Liver (tissue), 8 donors: ENCODE measurements at regions not wholly inside any gene's neighbourhood (a gene's known extent, or its start where the extent isn't known, plus 50 kb on each side); places are given as distances from the start of the nearest gene placed in this dataset.

Source experiments
- DNase-seq: peaks from one replicate; pipeline ENCODE4 v3.0.0-alpha.2; 2017; ENCODE audit warnings: low spot score
- H3K27ac ChIP-seq, 2 donors: one replicate each; pipeline ENCODE4 v1.7.0; 2013; ENCODE audit warnings: inconsistent platforms in 2 of 2, low read length in 2 of 2, control low read depth in 1 of 2, low read depth in 1 of 2, mild to moderate bottlenecking in 1 of 2
- H3K27me3 ChIP-seq, 4 donors: one replicate each; pipeline versions ENCODE4 v1.6.1 to v1.7.0; 2013; ENCODE audit warnings: low read length in 3 of 4, inconsistent platforms in 1 of 4, mild to moderate bottlenecking in 1 of 4, moderate library complexity in 1 of 4; ENCODE audit not compliant: control insufficient read depth in 4 of 4, insufficient read depth in 4 of 4
- H3K36me3 ChIP-seq, 4 donors: one replicate each; pipeline versions ENCODE4 v1.6.1 to v1.7.0; 2013; ENCODE audit warnings: low read length in 3 of 4, mild to moderate bottlenecking in 3 of 4, low read depth in 1 of 4, moderate library complexity in 1 of 4; ENCODE audit not compliant: control insufficient read depth in 4 of 4, insufficient read depth in 3 of 4
- H3K4me1 ChIP-seq, 4 donors: one replicate each; pipeline versions ENCODE4 v1.6.1 to v1.7.0; 2013; ENCODE audit warnings: low read length in 3 of 4, mild to moderate bottlenecking in 3 of 4, moderate library complexity in 1 of 4; ENCODE audit not compliant: control insufficient read depth in 4 of 4, insufficient read depth in 4 of 4
- H3K4me3 ChIP-seq, 3 donors: one replicate each; pipeline versions ENCODE4 v1.6.1 to v1.7.0; 2013; ENCODE audit warnings: low read length in 3 of 3, control low read depth in 1 of 3, low read depth in 1 of 3, mild to moderate bottlenecking in 1 of 3
- H3K9ac ChIP-seq, 2 donors: one replicate each; pipeline ENCODE4 v1.7.0; 2013; ENCODE audit warnings: low read length in 2 of 2, mild to moderate bottlenecking in 2 of 2, moderate library complexity in 2 of 2, control low read depth in 1 of 2, low read depth in 1 of 2
- H3K9me3 ChIP-seq, 4 donors: one replicate each; pipeline versions ENCODE4 v1.6.1 to v1.7.0; 2013; ENCODE audit warnings: low read length in 3 of 4; ENCODE audit not compliant: control insufficient read depth in 4 of 4
- ATF3 ChIP-seq: IDR thresholded peaks from 2 replicates; pipeline ENCODE4 v1.6.1; 2016; ENCODE audit warnings: antibody characterized with exemption
- CTCF ChIP-seq: fragments of 150-350 bp; IDR thresholded peaks from 2 replicates; pipeline ENCODE4 v1.5.1; 2017; ENCODE audit warnings: improper control_type of control experiment, low read depth, low read length; ENCODE audit not compliant: missing input control
- EGR1 ChIP-seq, 2 donors: IDR thresholded peaks; 2 replicates each; pipeline ENCODE4 v1.6.1; 2016 to 2018; ENCODE audit warnings: antibody characterized with exemption in 2 of 2, low read depth in 2 of 2
- FOXA1 ChIP-seq: IDR thresholded peaks from 2 replicates; pipeline ENCODE4 v1.6.1; 2016; ENCODE audit warnings: antibody characterized with exemption
- FOXA2 ChIP-seq: IDR thresholded peaks from 2 replicates; pipeline ENCODE4 v1.6.1; 2016; ENCODE audit warnings: antibody characterized with exemption
- GABPA ChIP-seq, 2 donors: IDR thresholded peaks in 1 of 2; conservative IDR thresholded peaks in 1 of 2; 2 replicates each; pipeline ENCODE4 v1.6.1; 2016; ENCODE audit warnings: antibody characterized with exemption in 2 of 2, mild to moderate bottlenecking in 1 of 2, moderate library complexity in 1 of 2
- HNF4A ChIP-seq, 2 donors: conservative IDR thresholded peaks; 2 replicates each; pipeline ENCODE4 v1.6.1; 2016; ENCODE audit warnings: antibody characterized with exemption in 2 of 2, mild to moderate bottlenecking in 2 of 2
- HNF4G ChIP-seq: IDR thresholded peaks from 2 replicates; pipeline ENCODE4 v1.6.1; 2016; ENCODE audit warnings: antibody characterized with exemption
- JUND ChIP-seq, 2 donors: IDR thresholded peaks; 2 replicates each; pipeline ENCODE4 v1.6.1; 2016; ENCODE audit warnings: antibody characterized with exemption in 2 of 2
- MAX ChIP-seq: IDR thresholded peaks from 2 replicates; pipeline ENCODE4 v1.6.1; 2016; ENCODE audit warnings: antibody characterized with exemption
- NR2F2 ChIP-seq: IDR thresholded peaks from 2 replicates; pipeline ENCODE4 v1.6.1; 2016; ENCODE audit warnings: antibody characterized with exemption
- RAD21 ChIP-seq, 2 donors: IDR thresholded peaks; 2 replicates each; pipeline ENCODE4 v1.6.1; 2016; ENCODE audit warnings: antibody characterized with exemption in 2 of 2, mild to moderate bottlenecking in 2 of 2
- REST ChIP-seq: IDR thresholded peaks from 2 replicates; pipeline ENCODE4 v1.6.1; 2016; ENCODE audit warnings: antibody characterized with exemption, mild to moderate bottlenecking
- RXRA ChIP-seq, 2 donors: IDR thresholded peaks; 2 replicates each; pipeline ENCODE4 v1.6.1; 2017 to 2018; ENCODE audit warnings: antibody characterized with exemption in 2 of 2, mild to moderate bottlenecking in 1 of 2
- SP1 ChIP-seq: IDR thresholded peaks from 2 replicates; pipeline ENCODE4 v1.6.1; 2018; ENCODE audit warnings: antibody characterized with exemption, mild to moderate bottlenecking
- YY1 ChIP-seq: IDR thresholded peaks from 2 replicates; pipeline ENCODE4 v1.6.1; 2016; ENCODE audit warnings: antibody characterized with exemption, mild to moderate bottlenecking
- ZBTB33 ChIP-seq: IDR thresholded peaks from 2 replicates; pipeline ENCODE4 v1.6.1; 2016; ENCODE audit warnings: antibody characterized with exemption
- WGBS: extraction: QIAGEN DNeasy Blood & Tissue Kit; methylation state at CpG from one replicate; pipeline ENCODE4 v1.1.7; 2013; 5-methylcytosine and 5-hydroxymethylcytosine counted together
- donor health status: healthy.
- donor health status: healthy.
- donor health status: healthy.
- donor health status: healthy.
- donor health status: healthy.

GRCh38 chr3:69649120-69650065 is 89.9 kb upstream of the MITF start:
- TF ChIP-seq NR2F2 (no peak), RXRA (IDR thresholded peaks at IDR 0.05) (no peak), MAX (no peak)
- no peaks in the 10 kb centered on the region for H3K9me3 ChIP-seq
- no peak overlapping the region for H3K4me3 ChIP-seq
- no peaks in the 10 kb centered on the region for H3K36me3 ChIP-seq
- no peak overlapping the region for H3K9ac ChIP-seq
- no peak overlapping the region for H3K27ac ChIP-seq
- WGBS = 75% methylated on average over 7 of the region's 7 CpGs
- DNase-seq = no peak
- peaks cover 0 to 7% (median 0%) of the 10 kb centered on the region in 4 donors for H3K27me3 ChIP-seq
- peaks cover 0 to 4% (median 0%) of the 10 kb centered on the region in 4 donors for H3K4me1 ChIP-seq

- WGBS = 51% methylated on average over 2 of the region's 2 CpGs
- no peak for DNase-seq
- no peaks in the 10 kb centered on the region for H3K36me3 ChIP-seq
- H3K9me3 ChIP-seq = no peaks in the 10 kb centered on the region
- H3K9ac ChIP-seq = no peak overlapping the region
- H3K4me3 ChIP-seq = no peak overlapping the region
- H3K27me3 ChIP-seq = peaks cover 0 to 7% (median 0%) of the 10 kb centered on the region in 4 donors
- TF ChIP-seq YY1 = no peak
- no peak for TF ChIP-seq JUND (IDR thresholded peaks at IDR 0.05)
- TF ChIP-seq CTCF = no peak
- no peak overlapping the region for H3K27ac ChIP-seq
- peaks cover 0 to 4% (median 0%) of the 10 kb centered on the region in 4 donors for H3K4me1 ChIP-seq
Observed at GRCh38 chr3:69648126-69648525, 91.1 kb upstream of the MITF start.

GRCh38 chr3:69647511-69648110 is 91.7 kb upstream of the MITF start:
- no peak for DNase-seq
- H3K27me3 ChIP-seq = peaks cover 0 to 4% (median 0%) of the 10 kb centered on the region in 4 donors
- H3K9me3 ChIP-seq = no peaks in the 10 kb centered on the region
- no peak overlapping the region for H3K9ac ChIP-seq
- H3K4me3 ChIP-seq = no peak overlapping the region
- H3K36me3 ChIP-seq = no peaks in the 10 kb centered on the region
- 42% methylated on average over 3 of the region's 3 CpGs for WGBS
- H3K4me1 ChIP-seq = peaks cover 0 to 4% (median 0%) of the 10 kb centered on the region in 4 donors
- no peak overlapping the region for H3K27ac ChIP-seq
- no peak for TF ChIP-seq EGR1 (IDR thresholded peaks at IDR 0.05; ENCODE audit: low read depth in 2 of 2)
- TF ChIP-seq RXRA (IDR thresholded peaks at IDR 0.05) = no peak
- no peak for TF ChIP-seq FOXA2
- TF ChIP-seq SP1 = no peak
- no peak for TF ChIP-seq RAD21 (IDR thresholded peaks at IDR 0.05)
- no peak for TF ChIP-seq GABPA (IDR thresholded peaks at IDR 0.05 in 1 of 2, conservative IDR thresholded peaks at IDR 0.05 in 1 of 2)
- TF ChIP-seq ZBTB33 = no peak
- TF ChIP-seq REST = no peak
- TF ChIP-seq JUND (IDR thresholded peaks at IDR 0.05) = no peak
- no peak for TF ChIP-seq HNF4G
- TF ChIP-seq YY1 = no peak
- no peak for TF ChIP-seq NR2F2
- no peak for TF ChIP-seq MAX
- TF ChIP-seq ATF3 = no peak
- no peak for TF ChIP-seq HNF4A (conservative IDR thresholded peaks at IDR 0.05)
- no peak for TF ChIP-seq FOXA1
